ENCODE measurements at regions not wholly inside any gene's neighbourhood (a gene's known extent, or its start where the extent isn't known, plus 50 kb on each side); places are given as distances from the start of the nearest gene placed in this dataset.

- Mint-ChIP-seq H3K36me3 (ENCODE audit: insufficient read depth, unreplicated experiment) (no peaks in the 10 kb centered on the region), H3K27ac (ENCODE audit: unreplicated experiment) (no peak overlapping the region), H3K4me1 (ENCODE audit: low read depth, unreplicated experiment) (peaks cover 14% of the 10 kb centered on the region), H3K27me3 (ENCODE audit: unreplicated experiment) (no peaks in the 10 kb centered on the region), H3K9me3 (ENCODE audit: low read depth, unreplicated experiment) (no peaks in the 10 kb centered on the region), H3K4me3 (ENCODE audit: low read depth, unreplicated experiment) (no peak overlapping the region)
- CTCF ChIA-PET: no interaction called here
- DNase-seq: no peak
- no peak for TF ChIP-seq CTCF (IDR thresholded peaks at IDR 0.05; ENCODE audit: unreplicated experiment)
- no TSS peak for BruUV-seq (replicated peaks)
- intact Hi-C loops (cut with micrococcal nuclease; ENCODE audit: unreplicated experiment): no loop called here
Observed at GRCh38 chr3:144384241-144384979, 412.8 kb downstream of the DIPK2A start.

- no peak for TF ChIP-seq CTCF (IDR thresholded peaks at IDR 0.05; ENCODE audit: unreplicated experiment)
- no peaks in the 10 kb centered on the region for H3K27me3 Mint-ChIP-seq (ENCODE audit: unreplicated experiment)
- no peak for DNase-seq
- no peaks in the 10 kb centered on the region for H3K36me3 Mint-ChIP-seq (ENCODE audit: insufficient read depth, unreplicated experiment)
- H3K4me3 Mint-ChIP-seq (ENCODE audit: low read depth, unreplicated experiment): no peak overlapping the region
- peaks cover 9% of the 10 kb centered on the region for H3K4me1 Mint-ChIP-seq (ENCODE audit: low read depth, unreplicated experiment)
- no peak overlapping the region for H3K27ac Mint-ChIP-seq (ENCODE audit: unreplicated experiment)
- H3K9me3 Mint-ChIP-seq (ENCODE audit: low read depth, unreplicated experiment): no peaks in the 10 kb centered on the region
- CTCF ChIA-PET: interaction anchor here (0.6 kb wide), 1 partner anchor 64 kb away, joined by 4 read pairs; no protein-coding TSS in a partner anchor
- no TSS peak for BruUV-seq (replicated peaks)
- intact Hi-C loops (cut with micrococcal nuclease; ENCODE audit: unreplicated experiment): no loop called here
Observed at GRCh38 chr3:144390786-144391185, 419.2 kb downstream of the DIPK2A start.

GRCh38 chr3:144391236-144391635 is 419.6 kb downstream of the DIPK2A start:
- Mint-ChIP-seq H3K4me1 (ENCODE audit: low read depth, unreplicated experiment) (peaks cover 9% of the 10 kb centered on the region), H3K9me3 (ENCODE audit: low read depth, unreplicated experiment) (no peaks in the 10 kb centered on the region), H3K36me3 (ENCODE audit: insufficient read depth, unreplicated experiment) (no peaks in the 10 kb centered on the region), H3K27ac (ENCODE audit: unreplicated experiment) (no peak overlapping the region), H3K4me3 (ENCODE audit: low read depth, unreplicated experiment) (no peak overlapping the region), H3K27me3 (ENCODE audit: unreplicated experiment) (no peaks in the 10 kb centered on the region)
- BruUV-seq (replicated peaks): no TSS peak
- no peak for TF ChIP-seq CTCF (IDR thresholded peaks at IDR 0.05; ENCODE audit: unreplicated experiment)
- intact Hi-C loops (cut with micrococcal nuclease; ENCODE audit: unreplicated experiment): no loop called here
- CTCF ChIA-PET: no interaction called here
- no peak for DNase-seq

GRCh38 chr3:144394032-144394431 is 422.4 kb downstream of the DIPK2A start:
- peaks cover 9% of the 10 kb centered on the region for H3K4me1 Mint-ChIP-seq (ENCODE audit: low read depth, unreplicated experiment)
- H3K9me3 Mint-ChIP-seq (ENCODE audit: low read depth, unreplicated experiment): no peaks in the 10 kb centered on the region
- H3K27me3 Mint-ChIP-seq (ENCODE audit: unreplicated experiment): no peaks in the 10 kb centered on the region
- H3K4me3 Mint-ChIP-seq (ENCODE audit: low read depth, unreplicated experiment): no peak overlapping the region
- BruUV-seq (replicated peaks): no TSS peak
- no peak overlapping the region for H3K27ac Mint-ChIP-seq (ENCODE audit: unreplicated experiment)
- no peaks in the 10 kb centered on the region for H3K36me3 Mint-ChIP-seq (ENCODE audit: insufficient read depth, unreplicated experiment)
- intact Hi-C loops (cut with micrococcal nuclease; ENCODE audit: unreplicated experiment): no loop called here
- no peak for TF ChIP-seq CTCF (IDR thresholded peaks at IDR 0.05; ENCODE audit: unreplicated experiment)
- DNase-seq: no peak
- CTCF ChIA-PET: no interaction called here

Data from Calu3 (cell line).